ENCODE measurements at regions not wholly inside any gene's neighbourhood (a gene's known extent, or its start where the extent isn't known, plus 50 kb on each side); places are given as distances from the start of the nearest gene placed in this dataset.

- TF ChIP-seq GATA2 (IDR thresholded peaks at IDR 0.05; ENCODE audit: low read depth, low read length) (no peak), GATA3 (IDR thresholded peaks at IDR 0.05; ENCODE audit: low read depth, low read length) (no peak)
These were observed 351.8 kb downstream of the GABRB3 start for GRCh38 chr15:26421065-26421464.

All from SH-SY5Y (cell line).